Upper lobe of left lung (tissue), 6 donors: ENCODE measurements at regions not wholly inside any gene's neighbourhood (a gene's known extent, or its start where the extent isn't known, plus 50 kb on each side); places are given as distances from the start of the nearest gene placed in this dataset.
A peak's percentile ranks its signal among the peaks of the same experiment; 100 is the strongest.

Experiments
- ATAC-seq, 2 donors: fragments of 200-7000 bp; cut with Tn5 transposase; one replicate each; pipeline ENCODE4 v1.9.1; 2022; ENCODE audit warnings: mild to moderate bottlenecking in 2 of 2, moderate library complexity in 2 of 2; ENCODE audit not compliant: low FRiP score in 2 of 2
- DNase-seq, 2 donors: peaks; one replicate each; pipeline ENCODE4 v3.0.0-alpha.2; 2019 to 2020
- H3K27ac ChIP-seq, 4 donors: fragments of 200-600 bp; sonication (generic); one replicate each; pipeline ENCODE4 v1.5.1; 2016 to 2019
- H3K27me3 ChIP-seq, 4 donors: fragments of 200-600 bp; sonication (generic); one replicate each; pipeline ENCODE4 v1.5.1; 2017 to 2019
- H3K36me3 ChIP-seq, 4 donors: fragments of 200-600 bp; sonication (generic); one replicate each; pipeline ENCODE4 v1.5.1; 2016 to 2019
- H3K4me1 ChIP-seq, 4 donors: fragments of 200-600 bp; sonication (generic); one replicate each; pipeline ENCODE4 v1.5.1; 2018 to 2019
- H3K4me3 ChIP-seq, 4 donors: fragments of 200-600 bp; sonication (generic); one replicate each; pipeline ENCODE4 v1.5.1; 2017 to 2019; ENCODE audit warnings: mild to moderate bottlenecking in 2 of 4, moderate library complexity in 1 of 4
- H3K9me3 ChIP-seq, 4 donors: fragments of 200-600 bp; sonication (generic); one replicate each; pipeline ENCODE4 v1.5.1; 2018 to 2019
- CTCF ChIP-seq, 6 experiments: fragments of 450-650 bp in 4 of 6; fragments of 200-600 bp in 2 of 6; sonication (generic) in 2 of 6; IDR thresholded peaks; one replicate each; pipeline ENCODE4 v1.5.1; 2016 to 2019; ENCODE audit warnings: antibody characterized with exemption in 6 of 6
- EP300 ChIP-seq, 4 donors: sonication (generic); formaldehyde crosslinking; IDR thresholded peaks; one replicate each; pipeline ENCODE4 v1.5.1; 2017; ENCODE audit warnings: antibody characterized with exemption in 4 of 4, control low read depth in 2 of 4
- POLR2A ChIP-seq, 4 donors: fragments of 450-650 bp; IDR thresholded peaks; one replicate each; pipeline ENCODE4 v1.5.1; 2016 to 2017; ENCODE audit warnings: antibody characterized with exemption in 4 of 4, mild to moderate bottlenecking in 2 of 4
- POLR2AphosphoS5 ChIP-seq, 2 donors: sonication (generic); formaldehyde crosslinking; IDR thresholded peaks; one replicate each; pipeline ENCODE4 v1.5.1; 2017; ENCODE audit warnings: antibody characterized with exemption in 2 of 2
- WGBS, 2 donors: methylation state at CpG; one replicate each; pipeline ENCODE4 v1.1.5; 2017 to 2018; 5-methylcytosine and 5-hydroxymethylcytosine counted together
- donor health status: DM: no; HTN: no; CAD: no; lungs with moderate emphysema.
- donor health status: DM: no; HTN: yes; CAD: no; lungs with severe emphysema.

GRCh38 chr10:62724465-62724864 is 80.1 kb upstream of the ADO start:
- no peak overlapping the region for H3K4me3 ChIP-seq
- H3K4me1 ChIP-seq: no peaks in the 10 kb centered on the region
- WGBS, 2 donors: 89 to 97% methylated on average over 7 of the region's 7 CpGs
- TF ChIP-seq CTCF (IDR thresholded peaks at IDR 0.05) (no peak), POLR2AphosphoS5 (IDR thresholded peaks at IDR 0.05) (no peak), EP300 (IDR thresholded peaks at IDR 0.05) (no peak), POLR2A (IDR thresholded peaks at IDR 0.05) (no peak)
- H3K27ac ChIP-seq: no peak overlapping the region
- no peaks in the 10 kb centered on the region for H3K9me3 ChIP-seq
- peak in 1 of 2 donors; percentile 9 for DNase-seq
- no peaks in the 10 kb centered on the region for H3K36me3 ChIP-seq
- ATAC-seq: no peak
- H3K27me3 ChIP-seq: no peaks in the 10 kb centered on the region

- DNase-seq (no peak), ATAC-seq (no peak)
- H3K4me3 ChIP-seq: no peak overlapping the region
- no peak overlapping the region for H3K27ac ChIP-seq
- TF ChIP-seq POLR2AphosphoS5 (IDR thresholded peaks at IDR 0.05): no peak
- TF ChIP-seq EP300 (IDR thresholded peaks at IDR 0.05): no peak
- TF ChIP-seq POLR2A (IDR thresholded peaks at IDR 0.05): no peak
- no peak for TF ChIP-seq CTCF (IDR thresholded peaks at IDR 0.05)
- H3K36me3 ChIP-seq: no peaks in the 10 kb centered on the region
- no peaks in the 10 kb centered on the region for H3K27me3 ChIP-seq
- no peaks in the 10 kb centered on the region for H3K9me3 ChIP-seq
- WGBS, 2 donors: 77 to 81% methylated on average over 5 of the region's 5 CpGs
- no peaks in the 10 kb centered on the region for H3K4me1 ChIP-seq
Measured at GRCh38 chr10:62726142-62726541, 78.4 kb upstream of the ADO start.

GRCh38 chr10:62726638-62727037 is 77.9 kb upstream of the ADO start:
- DNase-seq: no peak
- TF ChIP-seq POLR2AphosphoS5 (IDR thresholded peaks at IDR 0.05): no peak
- no peak for TF ChIP-seq EP300 (IDR thresholded peaks at IDR 0.05)
- no peak for TF ChIP-seq POLR2A (IDR thresholded peaks at IDR 0.05)
- TF ChIP-seq CTCF (IDR thresholded peaks at IDR 0.05): no peak
- H3K27ac ChIP-seq: no peak overlapping the region
- no peaks in the 10 kb centered on the region for H3K4me1 ChIP-seq
- H3K9me3 ChIP-seq: no peaks in the 10 kb centered on the region
- H3K27me3 ChIP-seq: no peaks in the 10 kb centered on the region
- H3K36me3 ChIP-seq: no peaks in the 10 kb centered on the region
- ATAC-seq: no peak
- 90 to 92% methylated on average over 2 of the region's 2 CpGs for WGBS, 2 donors
- H3K4me3 ChIP-seq: no peak overlapping the region

GRCh38 chr10:62727934-62728333 is 76.6 kb upstream of the ADO start:
- TF ChIP-seq CTCF (IDR thresholded peaks at IDR 0.05): no peak
- TF ChIP-seq POLR2AphosphoS5 (IDR thresholded peaks at IDR 0.05): no peak
- TF ChIP-seq EP300 (IDR thresholded peaks at IDR 0.05): no peak
- no peak for TF ChIP-seq POLR2A (IDR thresholded peaks at IDR 0.05)
- H3K9me3 ChIP-seq: no peaks in the 10 kb centered on the region
- no peaks in the 10 kb centered on the region for H3K27me3 ChIP-seq
- no peaks in the 10 kb centered on the region for H3K4me1 ChIP-seq
- no peak for DNase-seq
- no peaks in the 10 kb centered on the region for H3K36me3 ChIP-seq
- no peak for ATAC-seq
- no peak overlapping the region for H3K27ac ChIP-seq
- WGBS, 2 donors: 94 to 98% methylated on average over 2 of the region's 2 CpGs
- H3K4me3 ChIP-seq: no peak overlapping the region

GRCh38 chr10:62728479-62728878 is 76.0 kb upstream of the ADO start:
- peak in 1 of 2 donors; percentile 75 for DNase-seq
- peak in 1 of 2 donors; percentile 50 for ATAC-seq
- H3K4me1 ChIP-seq: no peaks in the 10 kb centered on the region
- TF ChIP-seq POLR2A (IDR thresholded peaks at IDR 0.05) (no peak), POLR2AphosphoS5 (IDR thresholded peaks at IDR 0.05) (no peak), CTCF (IDR thresholded peaks at IDR 0.05) (no peak), EP300 (IDR thresholded peaks at IDR 0.05) (no peak)
- no peaks in the 10 kb centered on the region for H3K27me3 ChIP-seq
- no peaks in the 10 kb centered on the region for H3K36me3 ChIP-seq
- WGBS, 2 donors: 60 to 65% methylated on average over 1 of the region's 1 CpG
- H3K27ac ChIP-seq: no peak overlapping the region
- no peaks in the 10 kb centered on the region for H3K9me3 ChIP-seq
- no peak overlapping the region for H3K4me3 ChIP-seq
